Endothelial cell of umbilical vein (primary cell): ENCODE measurements at regions not wholly inside any gene's neighbourhood (a gene's known extent, or its start where the extent isn't known, plus 50 kb on each side); places are given as distances from the start of the nearest gene placed in this dataset.

Experiments
- BruUV-seq: library from RNA; stranded (reverse); fragments of 400-500 nt; replicated peaks from 2 replicates; lab custom pipeline; 2021; lab: Mats Ljungman, UMichigan
- CTCF ChIA-PET: fragments of 300-600, 350-600 bp; sonication (Branson Sonifier 250); formaldehyde crosslinking; loops from one replicate; lab custom pipeline; 2021; ENCODE audit warnings: antibody characterized with exemption, inconsistent platforms; lab: Charles Lee
- POLR2A ChIA-PET: fragments of 300-600, 350-600 bp; sonication (Branson Sonifier 250); formaldehyde crosslinking; loops from one replicate; lab custom pipeline; 2021; ENCODE audit warnings: antibody characterized with exemption, inconsistent platforms; lab: Charles Lee
- DNase-seq: peaks from one replicate; pipeline ENCODE4 v3.0.0-alpha.2; 2011; ENCODE audit warnings: low read depth, low spot score
- FAIRE-seq: peaks from 2 replicates; lab custom pipeline; 2011; peaks lifted over from hg19 to GRCh38; lab: Jason Lieb, UNC
- H2AFZ ChIP-seq: 2 replicates; pipeline ENCODE4 v1.6.0; 2012; ENCODE audit warnings: low read depth, low read length, control low read depth, inconsistent platforms
- H3K27ac ChIP-seq: 2 replicates; pipeline ENCODE4 v1.5.1; 2011; ENCODE audit warnings: low read depth, mild to moderate bottlenecking, control low read depth, low read length, moderate library complexity; ENCODE audit not compliant: insufficient read depth
- H3K27me3 ChIP-seq, 2 experiments: 2 replicates each; pipeline versions ENCODE4 v1.6.0 to v1.6.1; 2011; ENCODE audit warnings: low read length in 2 of 2, mixed read lengths in 1 of 2; ENCODE audit not compliant: control insufficient read depth in 2 of 2, insufficient read depth in 2 of 2
- H3K36me3 ChIP-seq, 2 experiments: 2 replicates in 1 of 2; 3 replicates in 1 of 2; pipeline ENCODE4 v1.5.1; 2011; ENCODE audit warnings: low read length in 2 of 2, mild to moderate bottlenecking in 1 of 2, moderate library complexity in 1 of 2; ENCODE audit not compliant: control insufficient read depth in 2 of 2, insufficient read depth in 2 of 2; ENCODE audit errors: extremely low read depth in 1 of 2
- H3K4me1 ChIP-seq: 3 replicates; pipeline ENCODE4 v1.5.1; 2011; ENCODE audit warnings: mild to moderate bottlenecking, low read length; ENCODE audit not compliant: control insufficient read depth, insufficient read depth; ENCODE audit errors: extremely low read depth
- H3K4me2 ChIP-seq: 2 replicates; pipeline ENCODE4 v1.6.1; 2011; ENCODE audit warnings: low read length, control low read depth, mixed read lengths; ENCODE audit not compliant: insufficient read depth
- H3K4me3 ChIP-seq, 3 experiments: fragments of 200-600 bp in 1 of 3; sonication (generic), shearing (Covaris generic) in 1 of 3; replicated peaks in 1 of 3; 2 replicates each; pipeline ENCODE4 v1.5.1; 2011 to 2016; ENCODE audit warnings: control low read depth in 3 of 3, low read length in 3 of 3, mild to moderate bottlenecking in 2 of 3, inconsistent platforms in 1 of 3, low read depth in 1 of 3, moderate library complexity in 1 of 3; ENCODE audit not compliant: insufficient read depth in 1 of 3
- H3K79me2 ChIP-seq: 2 replicates; pipeline ENCODE4 v1.6.0; 2012; ENCODE audit warnings: low read length, inconsistent platforms; ENCODE audit not compliant: control insufficient read depth, insufficient read depth
- H3K9ac ChIP-seq: replicated peaks from 2 replicates; pipeline ENCODE3; 2011; ENCODE audit warnings: low read length, control low read depth; ENCODE audit not compliant: insufficient read depth; ENCODE audit errors: extremely low read depth
- H3K9me1 ChIP-seq: replicated peaks from 3 replicates; pipeline ENCODE4 v1.6.0; 2011; ENCODE audit warnings: mild to moderate bottlenecking, low read length; ENCODE audit not compliant: control insufficient read depth, insufficient read depth; ENCODE audit errors: extremely low read depth
- H3K9me3 ChIP-seq: replicated peaks from 2 replicates; pipeline ENCODE4 v1.5.1; 2012; ENCODE audit warnings: low read length, inconsistent platforms; ENCODE audit not compliant: control insufficient read depth, insufficient read depth
- H4K20me1 ChIP-seq: replicated peaks from 2 replicates; pipeline ENCODE3; 2011; ENCODE audit warnings: mild to moderate bottlenecking, low read length; ENCODE audit not compliant: control insufficient read depth, insufficient read depth; ENCODE audit errors: extremely low read depth
- CTCF ChIP-seq, 2 donors: IDR thresholded peaks; 1 replicate in 1 of 2; 2 replicates in 1 of 2; pipeline ENCODE4 v1.5.1; 2011; ENCODE audit warnings: low read length in 2 of 2, mild to moderate bottlenecking in 2 of 2, moderate library complexity in 2 of 2, control low read depth in 1 of 2, inconsistent platforms in 1 of 2, low read depth in 1 of 2; ENCODE audit not compliant: insufficient read depth in 1 of 2; ENCODE audit errors: extremely low read depth in 1 of 2
- EZH2 ChIP-seq: IDR thresholded peaks from 2 replicates; pipeline ENCODE4 v1.6.1; 2012; ENCODE audit warnings: borderline replicate concordance, low read depth, mild to moderate bottlenecking, moderate library complexity, low read length, inconsistent platforms; ENCODE audit not compliant: severe bottlenecking
- JUN ChIP-seq: IDR thresholded peaks from 2 replicates; pipeline ENCODE4 v1.6.1; 2011; ENCODE audit warnings: borderline replicate concordance, low read depth; ENCODE audit not compliant: insufficient read length, insufficient read depth
- MAX ChIP-seq: IDR thresholded peaks from 2 replicates; pipeline ENCODE4 v1.6.1; 2011; ENCODE audit not compliant: insufficient read depth, insufficient read length
- MYC ChIP-seq: IDR thresholded peaks from one replicate; pipeline ENCODE4 v1.6.1; 2011; ENCODE audit warnings: mild to moderate bottlenecking, low read depth, low read length
- dilution Hi-C: fragments of 300-500 bp; cut with MboI; formaldehyde crosslinking; loops from one replicate; pipeline ENCODE4 v1.15.0; 2019; ENCODE audit warnings: low sequenced_read_pairs; ENCODE audit not compliant: extremely low pct_ligation_motif_present
- intact Hi-C: fragments of 100-400 bp; cut with micrococcal nuclease; formaldehyde crosslinking; loops from one replicate; pipeline ENCODE4 v1.10.0; 2022

- DNase-seq: no peak
- Histone ChIP-seq H3K9me1 (no peaks in the 10 kb centered on the region), H3K9ac (no peak overlapping the region), H4K20me1 (no peaks in the 10 kb centered on the region), H3K4me1 (no peaks in the 10 kb centered on the region), H3K79me2 (no peaks in the 10 kb centered on the region), H3K36me3 (no peaks in the 10 kb centered on the region), H3K4me2 (no peak overlapping the region), H3K9me3 (no peaks in the 10 kb centered on the region), H3K4me3 (no peak overlapping the region), H2AFZ (no peak overlapping the region), H3K27me3 (peaks cover 2 to 5% of the 10 kb centered on the region in 2 experiments), H3K27ac (no peak overlapping the region)
- FAIRE-seq: no peak
- dilution Hi-C loops (no loop called here), intact Hi-C loops (no loop called here)
- ChIA-PET POLR2A (no interaction called here), CTCF (no interaction called here)
- no TSS peak for BruUV-seq
- TF ChIP-seq MYC: no peak
- no peak for TF ChIP-seq CTCF (IDR thresholded peaks at IDR 0.05; ENCODE audit: extremely low read depth in 1 of 2, insufficient read depth in 1 of 2, low read depth in 1 of 2, low read length in 2 of 2)
- TF ChIP-seq JUN: no peak
- no peak for TF ChIP-seq EZH2
- no peak for TF ChIP-seq MAX
These were observed 72.9 kb upstream of the ANO1 start for GRCh38 chr11:70005107-70005818.

GRCh38 chr11:70007796-70008195 is 70.3 kb upstream of the ANO1 start:
- Histone ChIP-seq H3K4me1 (no peaks in the 10 kb centered on the region), H3K4me3 (no peak overlapping the region), H3K9ac (no peak overlapping the region), H3K9me1 (no peaks in the 10 kb centered on the region), H3K27me3 (peaks cover 2 to 8% of the 10 kb centered on the region in 2 experiments), H3K79me2 (no peaks in the 10 kb centered on the region), H3K27ac (no peak overlapping the region), H3K4me2 (no peak overlapping the region), H3K9me3 (no peaks in the 10 kb centered on the region), H2AFZ (no peak overlapping the region), H4K20me1 (no peaks in the 10 kb centered on the region), H3K36me3 (no peaks in the 10 kb centered on the region)
- DNase-seq: no peak
- POLR2A ChIA-PET: no interaction called here
- TF ChIP-seq JUN: no peak
- TF ChIP-seq MYC: no peak
- CTCF ChIA-PET: no interaction called here
- intact Hi-C loops: no loop called here
- dilution Hi-C loops: no loop called here
- no TSS peak for BruUV-seq
- FAIRE-seq: no peak
